Suppressor macrophage treated with lipopolysaccharide for 1 hour (primary cell): ENCODE measurements at regions not wholly inside any gene's neighbourhood (a gene's known extent, or its start where the extent isn't known, plus 50 kb on each side); places are given as distances from the start of the nearest gene placed in this dataset.
"Not testable (repeated sequence)": the region's sequence is repeated elsewhere in the genome, so short reads cannot be mapped to it uniquely, and the experiment has no call there.

Source experiments
- DNase-seq, 3 donors: peaks; one replicate each; pipeline ENCODE4 v3.0.0-alpha.2; 2020 to 2022

GRCh38 chr6:92485487-92485886 is 933.9 kb downstream of the EPHA7 start:
- no peak for DNase-seq

- DNase-seq: no peak
These were observed 939.5 kb downstream of the EPHA7 start for GRCh38 chr6:92479831-92480230.

GRCh38 chr6:92473056-92473455 is 946.3 kb downstream of the EPHA7 start:
- DNase-seq: no peak

- no peak for DNase-seq
These were observed 950.1 kb downstream of the EPHA7 start for GRCh38 chr6:92469186-92469828.

- no peak for DNase-seq
These were observed 951.3 kb downstream of the EPHA7 start for GRCh38 chr6:92468066-92468465.

GRCh38 chr6:92460133-92460532 is 959.2 kb downstream of the EPHA7 start:
- no peak for DNase-seq

GRCh38 chr6:92459606-92460005 is 959.8 kb downstream of the EPHA7 start:
- DNase-seq: no peak

- DNase-seq: no peak
These were observed 973.3 kb downstream of the EPHA7 start for GRCh38 chr6:92446052-92446451.

- DNase-seq: no peak
These were observed 985.4 kb downstream of the EPHA7 start for GRCh38 chr6:92433911-92434310.

- DNase-seq: no peak
These were observed 987.9 kb downstream of the EPHA7 start for GRCh38 chr6:92431502-92431901.

GRCh38 chr6:92428448-92428847 is 990.9 kb downstream of the EPHA7 start:
- no peak for DNase-seq

GRCh38 chr6:92427453-92427852 is 991.9 kb downstream of the EPHA7 start:
- no peak for DNase-seq

- DNase-seq: no peak
These were observed 1003.7 kb downstream of the EPHA7 start for GRCh38 chr6:92415656-92416055.

GRCh38 chr6:92408350-92408749 is 1011.0 kb downstream of the EPHA7 start:
- no peak for DNase-seq

GRCh38 chr6:92404281-92404680 is 1015.1 kb downstream of the EPHA7 start:
- no peak for DNase-seq

- no peak for DNase-seq
These were observed 1019.4 kb downstream of the EPHA7 start for GRCh38 chr6:92399911-92400310.

- DNase-seq: not testable (repeated sequence)
These were observed 1030.7 kb downstream of the EPHA7 start for GRCh38 chr6:92388706-92389105.

GRCh38 chr6:92380803-92381601 is 1038.4 kb downstream of the EPHA7 start:
- no peak for DNase-seq

- DNase-seq: no peak
These were observed 1042.2 kb downstream of the EPHA7 start for GRCh38 chr6:92377137-92377536.

- no peak for DNase-seq
These were observed 1042.7 kb downstream of the EPHA7 start for GRCh38 chr6:92376691-92377090.

- no peak for DNase-seq
These were observed 1047.8 kb downstream of the EPHA7 start for GRCh38 chr6:92371211-92372208.

- DNase-seq: no peak
These were observed 1050.0 kb downstream of the EPHA7 start for GRCh38 chr6:92369309-92369708.

GRCh38 chr6:92364948-92365541 is 1054.3 kb downstream of the EPHA7 start:
- DNase-seq: no peak
